ENCODE measurements at regions not wholly inside any gene's neighbourhood (a gene's known extent, or its start where the extent isn't known, plus 50 kb on each side); places are given as distances from the start of the nearest gene placed in this dataset.

- no peak for TF ChIP-seq EZH2phosphoT487 (IDR thresholded peaks at IDR 0.05; ENCODE audit: borderline replicate concordance)
- TF ChIP-seq CTCF (conservative IDR thresholded peaks at IDR 0.05; ENCODE audit: low read length) = no peak
Measured at GRCh38 chr10:91163869-91164474, 56.5 kb upstream of the PCGF5 start.

All from Loucy (cell line).